HCT116 (cell line): ENCODE measurements at regions not wholly inside any gene's neighbourhood (a gene's known extent, or its start where the extent isn't known, plus 50 kb on each side); places are given as distances from the start of the nearest gene placed in this dataset.

Source experiments
- CTCF ChIP-seq, 3 experiments: fragments of 200-600 bp in 1 of 3; sonication (generic) in 1 of 3; IDR thresholded peaks in 2 of 3; conservative IDR thresholded peaks in 1 of 3; 2 replicates each; pipeline ENCODE4 v1.5.1; 2012 to 2017; ENCODE audit warnings: low read depth in 2 of 3, low read length in 2 of 3, antibody characterized with exemption in 1 of 3, borderline replicate concordance in 1 of 3, control low read depth in 1 of 3, mild to moderate bottlenecking in 1 of 3, mixed read lengths in 1 of 3, mixed run types in 1 of 3, moderate library complexity in 1 of 3; ENCODE audit not compliant: insufficient read depth in 1 of 3
- EZH2 ChIP-seq: fragments of 200-600 bp; sonication (generic); IDR thresholded peaks from 2 replicates; pipeline ENCODE4 v1.6.1; 2017; ENCODE audit warnings: antibody characterized with exemption, mixed run types
- EZH2phosphoT487 ChIP-seq: fragments of 200-600 bp; IDR thresholded peaks from 2 replicates; pipeline ENCODE4 v1.6.1; 2018; ENCODE audit warnings: antibody characterized with exemption, borderline replicate concordance
- FOSL1 ChIP-seq: IDR thresholded peaks from 2 replicates; pipeline ENCODE4 v1.6.1; 2012; ENCODE audit warnings: low read depth
- JUND ChIP-seq: IDR thresholded peaks from 2 replicates; pipeline ENCODE4 v1.6.1; 2012
- MAX ChIP-seq: IDR thresholded peaks from 2 replicates; pipeline ENCODE4 v1.6.1; 2012
- POLR2A ChIP-seq: IDR thresholded peaks from 2 replicates; pipeline ENCODE4 v1.7.0; 2011; ENCODE audit warnings: borderline replicate concordance; ENCODE audit not compliant: insufficient read depth, insufficient read length; ENCODE audit errors: extremely low read depth
- RAD21 ChIP-seq: IDR thresholded peaks from 2 replicates; pipeline ENCODE4 v1.6.1; 2012; ENCODE audit warnings: low read depth, mild to moderate bottlenecking
- SRF ChIP-seq: IDR thresholded peaks from 2 replicates; pipeline ENCODE4 v1.6.1; 2012; ENCODE audit warnings: low read depth
- TCF7L2 ChIP-seq: IDR thresholded peaks from 2 replicates; pipeline ENCODE4 v1.7.0; 2011; ENCODE audit warnings: borderline replicate concordance, inconsistent platforms; ENCODE audit not compliant: insufficient read depth, insufficient read length; ENCODE audit errors: extremely low read depth
- YY1 ChIP-seq: IDR thresholded peaks from 2 replicates; pipeline ENCODE4 v1.6.1; 2011; ENCODE audit warnings: low read length, low read depth, moderate library complexity, mild to moderate bottlenecking; ENCODE audit not compliant: insufficient replicate concordance; ENCODE audit errors: extremely low read depth

- TF ChIP-seq TCF7L2, result no peak
- TF ChIP-seq POLR2A, result no peak
- TF ChIP-seq YY1, result no peak
- TF ChIP-seq RAD21, result no peak
- no peak for TF ChIP-seq JUND
- TF ChIP-seq CTCF (IDR thresholded peaks at IDR 0.05 in 2 of 3, conservative IDR thresholded peaks at IDR 0.05 in 1 of 3; ENCODE audit: borderline replicate concordance in 1 of 3, insufficient read depth in 1 of 3, low read depth in 2 of 3, low read length in 2 of 3), result no peak
- no peak for TF ChIP-seq EZH2phosphoT487
- no peak for TF ChIP-seq SRF
- no peak for TF ChIP-seq MAX
- no peak for TF ChIP-seq EZH2
- TF ChIP-seq FOSL1, result no peak
Observed at GRCh38 chr14:89028462-89029134, 204.1 kb downstream of the TTC8 start.
